ENCODE measurements at regions not wholly inside any gene's neighbourhood (a gene's known extent, or its start where the extent isn't known, plus 50 kb on each side); places are given as distances from the start of the nearest gene placed in this dataset.

DNA sequence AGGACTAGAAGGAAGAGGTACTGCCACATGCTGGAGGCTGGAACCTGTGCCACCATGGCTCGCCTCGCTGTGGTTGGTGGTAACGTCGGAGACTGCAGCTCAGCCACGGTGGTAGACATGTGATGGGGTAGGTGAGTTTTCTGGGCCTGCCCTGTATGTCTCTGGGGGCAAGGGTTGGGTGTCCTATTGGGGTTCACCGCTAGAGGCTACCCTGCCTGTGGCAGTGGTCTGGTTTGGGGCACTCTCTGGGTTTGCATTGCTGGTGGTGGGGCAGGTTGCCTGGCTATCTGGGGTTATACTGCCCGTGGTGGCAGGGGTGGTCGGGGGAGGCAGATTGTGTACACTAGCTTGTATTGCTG, 79.3 kb upstream of the KCNJ18 start:
- TF ChIP-seq TAF1 (IDR thresholded peaks at IDR 0.05; ENCODE audit: borderline replicate concordance, insufficient read depth, low read length) (no peak), POLR2AphosphoS5 (IDR thresholded peaks at IDR 0.05; ENCODE audit: low read depth, low read length) (no peak), FOXP2 (optimal IDR thresholded peaks at IDR 0.05; ENCODE audit: borderline replicate concordance, extremely low read depth, extremely low read length, insufficient read depth) (no peak), SIN3A (IDR thresholded peaks at IDR 0.05; ENCODE audit: borderline replicate concordance, insufficient read depth, low read length) (no peak)
- TF ChIP-seq, protein P1, sequence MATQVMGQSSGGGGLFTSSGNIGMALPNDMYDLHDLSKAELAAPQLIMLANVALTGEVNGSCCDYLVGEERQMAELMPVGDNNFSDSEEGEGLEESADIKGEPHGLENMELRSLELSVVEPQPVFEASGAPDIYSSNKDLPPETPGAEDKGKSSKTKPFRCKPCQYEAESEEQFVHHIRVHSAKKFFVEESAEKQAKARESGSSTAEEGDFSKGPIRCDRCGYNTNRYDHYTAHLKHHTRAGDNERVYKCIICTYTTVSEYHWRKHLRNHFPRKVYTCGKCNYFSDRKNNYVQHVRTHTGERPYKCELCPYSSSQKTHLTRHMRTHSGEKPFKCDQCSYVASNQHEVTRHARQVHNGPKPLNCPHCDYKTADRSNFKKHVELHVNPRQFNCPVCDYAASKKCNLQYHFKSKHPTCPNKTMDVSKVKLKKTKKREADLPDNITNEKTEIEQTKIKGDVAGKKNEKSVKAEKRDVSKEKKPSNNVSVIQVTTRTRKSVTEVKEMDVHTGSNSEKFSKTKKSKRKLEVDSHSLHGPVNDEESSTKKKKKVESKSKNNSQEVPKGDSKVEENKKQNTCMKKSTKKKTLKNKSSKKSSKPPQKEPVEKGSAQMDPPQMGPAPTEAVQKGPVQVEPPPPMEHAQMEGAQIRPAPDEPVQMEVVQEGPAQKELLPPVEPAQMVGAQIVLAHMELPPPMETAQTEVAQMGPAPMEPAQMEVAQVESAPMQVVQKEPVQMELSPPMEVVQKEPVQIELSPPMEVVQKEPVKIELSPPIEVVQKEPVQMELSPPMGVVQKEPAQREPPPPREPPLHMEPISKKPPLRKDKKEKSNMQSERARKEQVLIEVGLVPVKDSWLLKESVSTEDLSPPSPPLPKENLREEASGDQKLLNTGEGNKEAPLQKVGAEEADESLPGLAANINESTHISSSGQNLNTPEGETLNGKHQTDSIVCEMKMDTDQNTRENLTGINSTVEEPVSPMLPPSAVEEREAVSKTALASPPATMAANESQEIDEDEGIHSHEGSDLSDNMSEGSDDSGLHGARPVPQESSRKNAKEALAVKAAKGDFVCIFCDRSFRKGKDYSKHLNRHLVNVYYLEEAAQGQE (IDR thresholded peaks at IDR 0.05; ENCODE audit: insufficient read depth in 1 of 2, low read depth in 2 of 2, low read length in 2 of 2), result no peak
